HCT116 (cell line): ENCODE measurements at regions not wholly inside any gene's neighbourhood (a gene's known extent, or its start where the extent isn't known, plus 50 kb on each side); places are given as distances from the start of the nearest gene placed in this dataset.

ENCODE experiments used
- CEBPB ChIP-seq: IDR thresholded peaks from 2 replicates; pipeline ENCODE4 v1.6.1; 2012; ENCODE audit warnings: low read depth
- CTCF ChIP-seq, 3 experiments: fragments of 200-600 bp in 1 of 3; sonication (generic) in 1 of 3; IDR thresholded peaks in 2 of 3; conservative IDR thresholded peaks in 1 of 3; 2 replicates each; pipeline ENCODE4 v1.5.1; 2012 to 2017; ENCODE audit warnings: low read depth in 2 of 3, low read length in 2 of 3, antibody characterized with exemption in 1 of 3, borderline replicate concordance in 1 of 3, control low read depth in 1 of 3, mild to moderate bottlenecking in 1 of 3, mixed read lengths in 1 of 3, mixed run types in 1 of 3, moderate library complexity in 1 of 3; ENCODE audit not compliant: insufficient read depth in 1 of 3
- EZH2 ChIP-seq: fragments of 200-600 bp; sonication (generic); IDR thresholded peaks from 2 replicates; pipeline ENCODE4 v1.6.1; 2017; ENCODE audit warnings: antibody characterized with exemption, mixed run types
- EZH2phosphoT487 ChIP-seq: fragments of 200-600 bp; IDR thresholded peaks from 2 replicates; pipeline ENCODE4 v1.6.1; 2018; ENCODE audit warnings: antibody characterized with exemption, borderline replicate concordance
- JUND ChIP-seq: IDR thresholded peaks from 2 replicates; pipeline ENCODE4 v1.6.1; 2012
- POLR2A ChIP-seq: IDR thresholded peaks from 2 replicates; pipeline ENCODE4 v1.7.0; 2011; ENCODE audit warnings: borderline replicate concordance; ENCODE audit not compliant: insufficient read depth, insufficient read length; ENCODE audit errors: extremely low read depth
- POLR2AphosphoS5 ChIP-seq: IDR thresholded peaks from 2 replicates; pipeline ENCODE4 v1.6.1; 2011; ENCODE audit warnings: mild to moderate bottlenecking, low read depth, low read length, moderate library complexity
- RAD21 ChIP-seq: IDR thresholded peaks from 2 replicates; pipeline ENCODE4 v1.6.1; 2012; ENCODE audit warnings: low read depth, mild to moderate bottlenecking
- SIN3A ChIP-seq: IDR thresholded peaks from 2 replicates; pipeline ENCODE4 v1.6.1; 2012; ENCODE audit warnings: low read depth
- SRF ChIP-seq: IDR thresholded peaks from 2 replicates; pipeline ENCODE4 v1.6.1; 2012; ENCODE audit warnings: low read depth
- ZFX ChIP-seq: fragments of 450-650 bp; IDR thresholded peaks from 2 replicates; pipeline ENCODE4 v1.6.1; 2017
- ZNF274 ChIP-seq: fragments of 200-500 bp; sonication (Bioruptor generic); IDR thresholded peaks from 2 replicates; pipeline ENCODE4 v1.6.1; 2014; ENCODE audit warnings: mild to moderate bottlenecking, low read depth, low read length, inconsistent platforms

- TF ChIP-seq ZFX (no peak), CEBPB (no peak), CTCF (IDR thresholded peaks at IDR 0.05 in 2 of 3, conservative IDR thresholded peaks at IDR 0.05 in 1 of 3; ENCODE audit: borderline replicate concordance in 1 of 3, insufficient read depth in 1 of 3, low read depth in 2 of 3, low read length in 2 of 3) (no peak), EZH2phosphoT487 (no peak), JUND (no peak), EZH2 (no peak), POLR2A (no peak), POLR2AphosphoS5 (no peak), RAD21 (no peak), ZNF274 (no peak), SIN3A (no peak), SRF (no peak)
These were observed 119.4 kb upstream of the NLRP1 start for GRCh38 chr17:5703736-5704135.
